MM.1S (cell line): ENCODE measurements at regions not wholly inside any gene's neighbourhood (a gene's known extent, or its start where the extent isn't known, plus 50 kb on each side); places are given as distances from the start of the nearest gene placed in this dataset.

ENCODE experiments used
- EZH2 ChIP-seq: fragments of 300-600 bp; sonication (generic); optimal IDR thresholded peaks from 2 replicates; pipeline ENCODE3; 2017; ENCODE audit warnings: low read depth, mild to moderate bottlenecking, antibody characterized with exemption, low read length, mixed read lengths
- TF ChIP-seq, protein P1 (sequence below): fragments of 300-600 bp; sonication (generic); IDR thresholded peaks from 2 replicates; pipeline ENCODE4 v1.5.1; 2016; ENCODE audit warnings: antibody characterized with exemption, low read length, mixed read lengths

DNA sequence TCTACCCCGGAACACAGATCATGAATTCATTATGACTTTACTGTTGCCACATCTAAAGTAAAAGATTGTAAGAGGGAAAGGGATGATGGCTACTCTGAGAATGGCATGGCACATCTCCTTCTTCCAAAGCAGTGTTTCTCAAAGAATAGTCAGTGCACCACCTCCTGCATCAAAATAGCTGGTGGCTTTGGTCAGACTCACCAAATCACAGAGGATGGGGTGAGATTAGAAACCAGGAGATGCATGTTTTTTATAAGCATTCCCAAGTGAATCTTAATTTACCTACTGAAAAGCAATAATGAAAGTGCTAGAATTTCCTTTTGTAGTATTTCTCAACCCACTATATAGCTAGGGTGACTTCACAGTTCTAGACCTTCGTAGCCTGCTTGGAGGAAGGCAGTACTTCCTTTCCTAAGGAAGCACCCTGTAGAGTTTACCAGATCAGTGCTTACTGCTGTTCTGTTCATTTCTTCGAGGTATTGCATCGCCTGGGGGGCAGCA lies 340.8 kb upstream of the KLF3 start:
- TF ChIP-seq, protein P1, sequence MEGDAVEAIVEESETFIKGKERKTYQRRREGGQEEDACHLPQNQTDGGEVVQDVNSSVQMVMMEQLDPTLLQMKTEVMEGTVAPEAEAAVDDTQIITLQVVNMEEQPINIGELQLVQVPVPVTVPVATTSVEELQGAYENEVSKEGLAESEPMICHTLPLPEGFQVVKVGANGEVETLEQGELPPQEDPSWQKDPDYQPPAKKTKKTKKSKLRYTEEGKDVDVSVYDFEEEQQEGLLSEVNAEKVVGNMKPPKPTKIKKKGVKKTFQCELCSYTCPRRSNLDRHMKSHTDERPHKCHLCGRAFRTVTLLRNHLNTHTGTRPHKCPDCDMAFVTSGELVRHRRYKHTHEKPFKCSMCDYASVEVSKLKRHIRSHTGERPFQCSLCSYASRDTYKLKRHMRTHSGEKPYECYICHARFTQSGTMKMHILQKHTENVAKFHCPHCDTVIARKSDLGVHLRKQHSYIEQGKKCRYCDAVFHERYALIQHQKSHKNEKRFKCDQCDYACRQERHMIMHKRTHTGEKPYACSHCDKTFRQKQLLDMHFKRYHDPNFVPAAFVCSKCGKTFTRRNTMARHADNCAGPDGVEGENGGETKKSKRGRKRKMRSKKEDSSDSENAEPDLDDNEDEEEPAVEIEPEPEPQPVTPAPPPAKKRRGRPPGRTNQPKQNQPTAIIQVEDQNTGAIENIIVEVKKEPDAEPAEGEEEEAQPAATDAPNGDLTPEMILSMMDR: no peak
- TF ChIP-seq EZH2: no peak
